IMR-90 (cell line): ENCODE measurements at regions not wholly inside any gene's neighbourhood (a gene's known extent, or its start where the extent isn't known, plus 50 kb on each side); places are given as distances from the start of the nearest gene placed in this dataset.

Experiments
- ATAC-seq: fragments of 200-7000 bp; cut with Tn5 transposase; 2 replicates; pipeline ENCODE4 v1.9.1; 2020; ENCODE audit warnings: low read depth, mild to moderate bottlenecking, moderate library complexity
- BruUV-seq: library from RNA; stranded (reverse); fragments of 400-500 nt; replicated peaks from 2 replicates; lab custom pipeline; 2021; lab: Mats Ljungman, UMichigan
- CTCF ChIA-PET: fragments of 300-600 bp; formaldehyde crosslinking; extraction: SDS; loops from one replicate; lab custom pipeline; 2021; ENCODE audit warnings: antibody characterized with exemption; lab: Yijun Ruan, JAX
- POLR2A ChIA-PET: fragments of 300-600 bp; sonication (Branson Sonifier 250); formaldehyde crosslinking; loops from one replicate; lab custom pipeline; 2022; ENCODE audit warnings: antibody characterized with exemption; ENCODE audit not compliant: unreplicated experiment; lab: Charles Lee
- DNase-seq: peaks from one replicate; pipeline ENCODE4 v3.0.0; 2013
- H2AFZ ChIP-seq: replicated peaks from 2 replicates; pipeline ENCODE3; 2013; ENCODE audit warnings: low read length, mild to moderate bottlenecking; ENCODE audit not compliant: poor library complexity
- H2AK5ac ChIP-seq: 2 replicates; pipeline ENCODE4 v1.6.1; 2013; ENCODE audit warnings: low read depth, low read length, inconsistent platforms
- H2AK9ac ChIP-seq: replicated peaks from 2 replicates; pipeline ENCODE3; 2013; ENCODE audit warnings: mild to moderate bottlenecking, low read depth, low read length, moderate library complexity; ENCODE audit not compliant: poor library complexity
- H2BK120ac ChIP-seq: 2 replicates; pipeline ENCODE4 v1.6.1; 2013; ENCODE audit warnings: low read depth, low read length, inconsistent platforms
- H2BK15ac ChIP-seq: 3 replicates; pipeline ENCODE4 v1.6.1; 2013; ENCODE audit warnings: low read depth, low read length, inconsistent platforms
- H2BK20ac ChIP-seq: 2 replicates; pipeline ENCODE4 v1.6.1; 2013; ENCODE audit warnings: low read depth, mild to moderate bottlenecking, inconsistent platforms, low read length, moderate library complexity
- H2BK5ac ChIP-seq: 2 replicates; pipeline ENCODE4 v1.6.1; 2013; ENCODE audit warnings: mild to moderate bottlenecking, low read depth, low read length, inconsistent platforms; ENCODE audit not compliant: poor library complexity, severe bottlenecking
- H3K14ac ChIP-seq: replicated peaks from 2 replicates; pipeline ENCODE4 v1.6.1; 2013; ENCODE audit warnings: low read depth, low read length, inconsistent platforms
- H3K18ac ChIP-seq: 2 replicates; pipeline ENCODE4 v1.6.1; 2013; ENCODE audit warnings: low read depth, low read length, control low read depth
- H3K23ac ChIP-seq: 2 replicates; pipeline ENCODE4 v1.6.1; 2013; ENCODE audit warnings: low read depth, low read length, inconsistent platforms
- H3K27ac ChIP-seq: 2 replicates; pipeline ENCODE4 v1.5.1; 2013; ENCODE audit warnings: mild to moderate bottlenecking, control low read depth, low read length; ENCODE audit not compliant: insufficient read depth
- H3K27me3 ChIP-seq: 2 replicates; pipeline ENCODE4 v1.6.1; 2013; ENCODE audit warnings: low read length; ENCODE audit not compliant: control insufficient read depth, insufficient read depth
- H3K36me3 ChIP-seq: 2 replicates; pipeline ENCODE4 v1.6.1; 2013; ENCODE audit warnings: low read length, mixed read lengths; ENCODE audit not compliant: control insufficient read depth, insufficient read depth
- H3K4ac ChIP-seq: 2 replicates; pipeline ENCODE4 v1.6.1; 2013; ENCODE audit warnings: low read depth, low read length, inconsistent platforms
- H3K4me1 ChIP-seq: 2 replicates; pipeline ENCODE4 v1.6.1; 2013; ENCODE audit warnings: low read length, mixed read lengths; ENCODE audit not compliant: control insufficient read depth, insufficient read depth
- H3K4me2 ChIP-seq: 2 replicates; pipeline ENCODE4 v1.6.1; 2013; ENCODE audit warnings: low read depth, mild to moderate bottlenecking, control low read depth, low read length, moderate library complexity
- H3K4me3 ChIP-seq: 2 replicates; pipeline ENCODE4 v1.5.1; 2013; ENCODE audit warnings: low read depth, mild to moderate bottlenecking, control low read depth, low read length, moderate library complexity; ENCODE audit not compliant: insufficient read depth
- H3K56ac ChIP-seq: 2 replicates; pipeline ENCODE4 v1.6.1; 2013; ENCODE audit warnings: low read length, inconsistent platforms; ENCODE audit not compliant: insufficient read depth; ENCODE audit errors: extremely low read depth
- H3K79me1 ChIP-seq, 2 experiments: 2 replicates each; pipeline ENCODE4 v1.6.1; 2013; ENCODE audit warnings: low read length in 2 of 2, inconsistent platforms in 1 of 2, low read depth in 1 of 2
- H3K9ac ChIP-seq: 2 replicates; pipeline ENCODE4 v1.6.1; 2013; ENCODE audit warnings: low read depth, low read length, control low read depth
- H3K9me1 ChIP-seq: 2 replicates; pipeline ENCODE4 v1.6.1; 2013; ENCODE audit warnings: low read length, inconsistent platforms; ENCODE audit not compliant: insufficient read depth
- H3K9me3 ChIP-seq: 2 replicates; pipeline ENCODE4 v1.6.1; 2013; ENCODE audit warnings: low read length; ENCODE audit not compliant: control insufficient read depth, insufficient read depth
- H4K20me1 ChIP-seq: 2 replicates; pipeline ENCODE4 v1.6.1; 2013; ENCODE audit warnings: low read length, inconsistent platforms; ENCODE audit not compliant: insufficient read depth
- H4K5ac ChIP-seq: 2 replicates; pipeline ENCODE4 v1.6.1; 2013; ENCODE audit warnings: mild to moderate bottlenecking, low read depth, low read length, control low read depth
- H4K8ac ChIP-seq, 2 experiments: 2 replicates each; pipeline ENCODE4 v1.6.1; 2013; ENCODE audit warnings: low read depth in 2 of 2, low read length in 2 of 2, control low read depth in 1 of 2, inconsistent platforms in 1 of 2
- H4K91ac ChIP-seq: 2 replicates; pipeline ENCODE4 v1.6.1; 2013; ENCODE audit warnings: low read depth, low read length, inconsistent platforms; ENCODE audit not compliant: insufficient read depth
- BHLHE40 ChIP-seq: fragments of 150-350 bp; IDR thresholded peaks from 2 replicates; pipeline ENCODE4 v1.6.1; 2016; ENCODE audit warnings: mild to moderate bottlenecking, low read depth, low read length
- CEBPB ChIP-seq: IDR thresholded peaks from 2 replicates; pipeline ENCODE4 v1.6.1; 2012; ENCODE audit warnings: low read depth, low read length, improper control_type of control experiment
- CHD1 ChIP-seq: IDR thresholded peaks from 2 replicates; pipeline ENCODE4 v1.6.1; 2012; ENCODE audit warnings: low read depth, low read length, improper control_type of control experiment
- MAFK ChIP-seq: IDR thresholded peaks from 2 replicates; pipeline ENCODE4 v1.6.1; 2012; ENCODE audit warnings: low read depth, low read length, improper control_type of control experiment
- NFE2L2 ChIP-seq: fragments of 150-350 bp; IDR thresholded peaks from 2 replicates; pipeline ENCODE4 v1.6.1; 2016; ENCODE audit warnings: low read depth, mild to moderate bottlenecking, low read length
- RCOR1 ChIP-seq: IDR thresholded peaks from 2 replicates; pipeline ENCODE4 v1.6.1; 2012; ENCODE audit warnings: mild to moderate bottlenecking, low read length, improper control_type of control experiment; ENCODE audit not compliant: insufficient replicate concordance
- WGBS, 2 experiments: methylation state at CpG; one replicate each; pipeline versions ENCODE4 v1.1.5 to v1.1.7; 2013; ENCODE audit warnings: missing lambda C conversion rate in 2 of 2; ENCODE audit not compliant: insufficient read length in 1 of 2; ENCODE audit errors: extremely low coverage in 2 of 2; 5-methylcytosine and 5-hydroxymethylcytosine counted together
- dilution Hi-C: fragments of 300-500 bp; cut with HindIII; formaldehyde crosslinking; loops from one replicate; pipeline ENCODE4 v1.14.3; 2018; ENCODE audit warnings: low sequenced_read_pairs; ENCODE audit not compliant: unreplicated experiment
- in situ Hi-C: fragments of 300-500 bp; cut with MboI; formaldehyde crosslinking; loops from 3 replicates; pipeline ENCODE4 v1.14.3; 2019; ENCODE audit warnings: low sequenced_read_pairs, inconsistent platforms, mixed read lengths
- intact Hi-C: fragments of 100-400 bp; cut with micrococcal nuclease; formaldehyde crosslinking; loops from 2 replicates; pipeline ENCODE4 v1.10.0; 2022
- TF ChIP-seq, protein P1 (sequence below): fragments of 150-350 bp; IDR thresholded peaks from 2 replicates; pipeline ENCODE4 v1.6.1; 2016; ENCODE audit warnings: low read depth, mild to moderate bottlenecking, low read length, moderate library complexity, borderline replicate concordance

DNA sequence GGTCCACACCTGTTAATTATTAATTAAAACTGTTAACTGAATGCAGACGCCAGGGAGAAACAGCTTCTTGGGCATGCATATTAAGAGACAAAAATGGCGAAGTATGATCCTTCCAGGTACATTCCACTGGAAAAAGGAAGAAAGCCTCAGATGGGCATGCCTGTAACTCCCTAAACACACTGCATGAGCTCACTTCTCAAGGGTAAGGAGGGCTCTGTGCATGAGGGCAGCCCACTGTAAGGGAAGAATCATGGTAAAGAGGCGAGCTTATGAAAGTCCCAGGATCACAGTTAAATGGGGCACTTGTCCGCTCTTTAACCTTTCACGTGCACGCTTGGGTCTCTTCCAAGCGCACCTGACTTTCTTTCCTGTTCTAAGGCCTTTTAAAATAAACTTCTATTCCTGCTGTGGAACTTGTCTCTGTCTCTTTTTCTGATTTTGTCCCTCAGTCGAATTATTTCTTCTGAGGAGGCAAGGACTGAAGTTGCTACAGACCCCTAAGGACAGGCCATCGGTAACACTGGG is 321.7 kb downstream of the PPP1R2C start:
- Histone ChIP-seq H3K4ac (no peak overlapping the region), H4K8ac (no peak overlapping the region), H3K4me3 (no peak overlapping the region), H3K27ac (no peak overlapping the region), H2BK15ac (no peak overlapping the region), H3K27me3 (no peaks in the 10 kb centered on the region), H3K36me3 (no peaks in the 10 kb centered on the region), H2AK5ac (no peak overlapping the region), H3K9ac (no peak overlapping the region), H2BK120ac (no peak overlapping the region), H3K56ac (no peak overlapping the region), H4K20me1 (no peaks in the 10 kb centered on the region), H2AFZ (no peak overlapping the region), H3K9me1 (no peaks in the 10 kb centered on the region), H3K9me3 (no peaks in the 10 kb centered on the region), H3K23ac (no peak overlapping the region), H3K4me1 (no peaks in the 10 kb centered on the region), H3K18ac (no peak overlapping the region), H2AK9ac (no peak overlapping the region), H4K5ac (no peak overlapping the region), H4K91ac (no peak overlapping the region), H3K79me1 (no peaks in the 10 kb centered on the region), H2BK20ac (no peak overlapping the region), H3K4me2 (no peak overlapping the region), H2BK5ac (no peak overlapping the region), H3K14ac (no peak overlapping the region)
- no peak for DNase-seq
- no CpG with 5 or more reads among the region's 9 CpGs for WGBS, 2 experiments
- ATAC-seq, result no peak
- no TSS peak for BruUV-seq
- in situ Hi-C loops (no loop called here), dilution Hi-C loops (no loop called here), intact Hi-C loops (no loop called here)
- TF ChIP-seq RCOR1 (no peak), MAFK (no peak), BHLHE40 (no peak), CEBPB (no peak), CHD1 (no peak), NFE2L2 (no peak)
- TF ChIP-seq, protein P1, sequence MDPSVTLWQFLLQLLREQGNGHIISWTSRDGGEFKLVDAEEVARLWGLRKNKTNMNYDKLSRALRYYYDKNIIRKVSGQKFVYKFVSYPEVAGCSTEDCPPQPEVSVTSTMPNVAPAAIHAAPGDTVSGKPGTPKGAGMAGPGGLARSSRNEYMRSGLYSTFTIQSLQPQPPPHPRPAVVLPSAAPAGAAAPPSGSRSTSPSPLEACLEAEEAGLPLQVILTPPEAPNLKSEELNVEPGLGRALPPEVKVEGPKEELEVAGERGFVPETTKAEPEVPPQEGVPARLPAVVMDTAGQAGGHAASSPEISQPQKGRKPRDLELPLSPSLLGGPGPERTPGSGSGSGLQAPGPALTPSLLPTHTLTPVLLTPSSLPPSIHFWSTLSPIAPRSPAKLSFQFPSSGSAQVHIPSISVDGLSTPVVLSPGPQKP, result no peak
- ChIA-PET POLR2A (no interaction called here), CTCF (no interaction called here)
